Activated CD8-positive, alpha-beta memory T cell treated with anti-CD3 and anti-CD28 coated beads, Interleukin-2, amount 10 ng/mL, durations not matched to agents 7 days and 5 days (primary cell): ENCODE measurements at regions not wholly inside any gene's neighbourhood (a gene's known extent, or its start where the extent isn't known, plus 50 kb on each side); places are given as distances from the start of the nearest gene placed in this dataset.

ENCODE experiments used
- ATAC-seq: fragments of 150-1000 bp; cut with Tn5 transposase; one replicate; pipeline ENCODE4 v1.10.0; 2021; ENCODE audit warnings: moderate library complexity
- CTCF ChIA-PET: fragments of 350-600 bp; sonication (Branson Sonifier 250); formaldehyde crosslinking; loops from one replicate; lab custom pipeline; 2021; ENCODE audit warnings: antibody characterized with exemption; lab: Charles Lee
- DNase-seq: peaks from one replicate; pipeline ENCODE4 v3.0.0-alpha.2; 2020
- H3K27ac Mint-ChIP-seq: one replicate; pipeline ENCODE4 v1.8.0; 2021; ENCODE audit warnings: mild to moderate bottlenecking, mixed read lengths
- H3K27me3 Mint-ChIP-seq: one replicate; pipeline ENCODE4 v1.8.0; 2021; ENCODE audit warnings: mixed read lengths
- H3K36me3 Mint-ChIP-seq: one replicate; pipeline ENCODE4 v1.8.0; 2021; ENCODE audit warnings: mild to moderate bottlenecking, mixed read lengths
- H3K4me1 Mint-ChIP-seq: one replicate; pipeline ENCODE4 v1.8.0; 2021; ENCODE audit warnings: mixed read lengths
- H3K4me3 Mint-ChIP-seq: one replicate; pipeline ENCODE4 v1.8.0; 2021; ENCODE audit warnings: mild to moderate bottlenecking, moderate library complexity, mixed read lengths
- H3K9me3 Mint-ChIP-seq: one replicate; pipeline ENCODE4 v1.8.0; 2022; ENCODE audit warnings: low read depth, mixed read lengths

GRCh38 chr4:42729505-42730237, 72.8 kb upstream of the ATP8A1 start:
- no peak overlapping the region for H3K27ac Mint-ChIP-seq
- H3K36me3 Mint-ChIP-seq = peaks cover 1% of the 10 kb centered on the region
- no peak overlapping the region for H3K4me3 Mint-ChIP-seq
- ATAC-seq (no peak), DNase-seq (no peak)
- no peaks in the 10 kb centered on the region for H3K4me1 Mint-ChIP-seq
- CTCF ChIA-PET = no interaction called here
- no peaks in the 10 kb centered on the region for H3K27me3 Mint-ChIP-seq
- H3K9me3 Mint-ChIP-seq = peaks cover 8% of the 10 kb centered on the region

- Mint-ChIP-seq H3K4me1 (no peaks in the 10 kb centered on the region), H3K27me3 (no peaks in the 10 kb centered on the region), H3K4me3 (no peak overlapping the region), H3K9me3 (peaks cover 5% of the 10 kb centered on the region), H3K27ac (no peak overlapping the region), H3K36me3 (peaks cover 1% of the 10 kb centered on the region)
- ATAC-seq (no peak), DNase-seq (no peak)
- CTCF ChIA-PET = no interaction called here
Measured at GRCh38 chr4:42724451-42724850, 67.5 kb upstream of the ATP8A1 start.

- Mint-ChIP-seq H3K4me1 (no peaks in the 10 kb centered on the region), H3K36me3 (no peaks in the 10 kb centered on the region), H3K27ac (no peak overlapping the region), H3K9me3 (no peaks in the 10 kb centered on the region), H3K27me3 (no peaks in the 10 kb centered on the region), H3K4me3 (no peak overlapping the region)
- CTCF ChIA-PET = no interaction called here
- ATAC-seq = no peak
- no peak for DNase-seq
Measured at GRCh38 chr4:42720533-42720932, 63.6 kb upstream of the ATP8A1 start.

- Mint-ChIP-seq H3K36me3 (no peaks in the 10 kb centered on the region), H3K27me3 (no peaks in the 10 kb centered on the region), H3K4me3 (no peak overlapping the region), H3K9me3 (no peaks in the 10 kb centered on the region), H3K27ac (no peak overlapping the region), H3K4me1 (no peaks in the 10 kb centered on the region)
- DNase-seq (no peak), ATAC-seq (no peak)
- CTCF ChIA-PET = no interaction called here
Measured at GRCh38 chr4:42719257-42719656, 62.4 kb upstream of the ATP8A1 start.

GRCh38 chr4:42718336-42718735, 61.4 kb upstream of the ATP8A1 start:
- Mint-ChIP-seq H3K9me3 (no peaks in the 10 kb centered on the region), H3K4me1 (no peaks in the 10 kb centered on the region), H3K36me3 (no peaks in the 10 kb centered on the region), H3K27ac (no peak overlapping the region), H3K27me3 (no peaks in the 10 kb centered on the region), H3K4me3 (no peak overlapping the region)
- DNase-seq = no peak
- ATAC-seq = no peak
- CTCF ChIA-PET = no interaction called here

- Mint-ChIP-seq H3K9me3 (no peaks in the 10 kb centered on the region), H3K27ac (no peak overlapping the region), H3K4me3 (no peak overlapping the region), H3K4me1 (no peaks in the 10 kb centered on the region), H3K36me3 (no peaks in the 10 kb centered on the region), H3K27me3 (no peaks in the 10 kb centered on the region)
- ATAC-seq (no peak), DNase-seq (no peak)
- CTCF ChIA-PET = no interaction called here
Measured at GRCh38 chr4:42716996-42717395, 60.1 kb upstream of the ATP8A1 start.

- CTCF ChIA-PET = no interaction called here
Measured at GRCh38 chr4:42715807-42716482, 59.0 kb upstream of the ATP8A1 start.

GRCh38 chr4:42713391-42713790, 56.5 kb upstream of the ATP8A1 start:
- DNase-seq = no peak
- Mint-ChIP-seq H3K9me3 (no peaks in the 10 kb centered on the region), H3K27ac (no peak overlapping the region), H3K4me3 (no peak overlapping the region), H3K4me1 (no peaks in the 10 kb centered on the region), H3K27me3 (no peaks in the 10 kb centered on the region), H3K36me3 (no peaks in the 10 kb centered on the region)
- CTCF ChIA-PET = no interaction called here
- ATAC-seq = no peak

More at GRCh38 chr4:42715807-42716482, 59.0 kb upstream of the ATP8A1 start:
- no peaks in the 10 kb centered on the region for H3K4me1 Mint-ChIP-seq
- no peaks in the 10 kb centered on the region for H3K36me3 Mint-ChIP-seq
- no peak overlapping the region for H3K27ac Mint-ChIP-seq
- H3K27me3 Mint-ChIP-seq = no peaks in the 10 kb centered on the region
- H3K4me3 Mint-ChIP-seq = no peak overlapping the region
- H3K9me3 Mint-ChIP-seq = no peaks in the 10 kb centered on the region
- DNase-seq = no peak
- no peak for ATAC-seq

GRCh38 chr4:42712854-42713253, 55.9 kb upstream of the ATP8A1 start:
- Mint-ChIP-seq H3K9me3 (no peaks in the 10 kb centered on the region), H3K27ac (no peak overlapping the region), H3K4me1 (no peaks in the 10 kb centered on the region), H3K4me3 (no peak overlapping the region), H3K36me3 (no peaks in the 10 kb centered on the region), H3K27me3 (no peaks in the 10 kb centered on the region)
- CTCF ChIA-PET = no interaction called here
- ATAC-seq (no peak), DNase-seq (no peak)

GRCh38 chr4:42711496-42711895, 54.6 kb upstream of the ATP8A1 start:
- CTCF ChIA-PET = no interaction called here
- Mint-ChIP-seq H3K36me3 (no peaks in the 10 kb centered on the region), H3K27ac (no peak overlapping the region), H3K27me3 (no peaks in the 10 kb centered on the region), H3K4me1 (no peaks in the 10 kb centered on the region), H3K4me3 (no peak overlapping the region), H3K9me3 (no peaks in the 10 kb centered on the region)
- no peak for ATAC-seq
- DNase-seq = no peak

- H3K4me1 Mint-ChIP-seq = no peaks in the 10 kb centered on the region
Measured at GRCh38 chr4:42710761-42711160, 53.9 kb upstream of the ATP8A1 start.

GRCh38 chr4:42710329-42710728, 53.4 kb upstream of the ATP8A1 start:
- CTCF ChIA-PET = interaction anchor here (0.6 kb wide), 1 partner anchor 89 kb away, joined by 3 read pairs; no protein-coding TSS in a partner anchor
- ATAC-seq = no peak
- no peak overlapping the region for H3K27ac Mint-ChIP-seq

More at GRCh38 chr4:42710761-42711160, 53.9 kb upstream of the ATP8A1 start:
- H3K4me3 Mint-ChIP-seq = no peak overlapping the region
- CTCF ChIA-PET = interaction anchor here (0.6 kb wide), 1 partner anchor 89 kb away, joined by 3 read pairs; no protein-coding TSS in a partner anchor
- DNase-seq (no peak), ATAC-seq (no peak)
- no peaks in the 10 kb centered on the region for H3K9me3 Mint-ChIP-seq
- no peak overlapping the region for H3K27ac Mint-ChIP-seq
- no peaks in the 10 kb centered on the region for H3K27me3 Mint-ChIP-seq
- no peaks in the 10 kb centered on the region for H3K36me3 Mint-ChIP-seq

GRCh38 chr4:42709392-42710065, 52.6 kb upstream of the ATP8A1 start:
- no peak for DNase-seq
- no peak overlapping the region for H3K27ac Mint-ChIP-seq
- H3K9me3 Mint-ChIP-seq = no peaks in the 10 kb centered on the region
- H3K4me1 Mint-ChIP-seq = no peaks in the 10 kb centered on the region
- H3K36me3 Mint-ChIP-seq = no peaks in the 10 kb centered on the region
- no peaks in the 10 kb centered on the region for H3K27me3 Mint-ChIP-seq
- H3K4me3 Mint-ChIP-seq = no peak overlapping the region
- no peak for ATAC-seq
- CTCF ChIA-PET = no interaction called here

More at GRCh38 chr4:42710329-42710728, 53.4 kb upstream of the ATP8A1 start:
- Mint-ChIP-seq H3K27me3 (no peaks in the 10 kb centered on the region), H3K36me3 (no peaks in the 10 kb centered on the region), H3K4me3 (no peak overlapping the region), H3K9me3 (no peaks in the 10 kb centered on the region), H3K4me1 (no peaks in the 10 kb centered on the region)
- DNase-seq = no peak

- no peaks in the 10 kb centered on the region for H3K9me3 Mint-ChIP-seq
- ATAC-seq (no peak), DNase-seq (no peak)
- no peak overlapping the region for H3K4me3 Mint-ChIP-seq
- CTCF ChIA-PET = no interaction called here
- no peaks in the 10 kb centered on the region for H3K27me3 Mint-ChIP-seq
- H3K4me1 Mint-ChIP-seq = no peaks in the 10 kb centered on the region
- no peak overlapping the region for H3K27ac Mint-ChIP-seq
- no peaks in the 10 kb centered on the region for H3K36me3 Mint-ChIP-seq
Measured at GRCh38 chr4:42708625-42709024, 51.7 kb upstream of the ATP8A1 start.
